Mesothelial cell of epicardium (in vitro differentiated cells): ENCODE measurements at regions not wholly inside any gene's neighbourhood (a gene's known extent, or its start where the extent isn't known, plus 50 kb on each side); places are given as distances from the start of the nearest gene placed in this dataset.

Experiments
- DNase-seq, 2 experiments: peaks; one replicate each; pipeline ENCODE4 v3.0.0; 2021; ENCODE audit warnings: low spot score in 2 of 2; ENCODE audit not compliant: unreplicated experiment in 2 of 2
- H3K27ac Mint-ChIP-seq: 2 replicates; pipeline ENCODE4 v1.8.0; 2021; ENCODE audit warnings: mixed read lengths
- H3K27me3 Mint-ChIP-seq: 2 replicates; pipeline ENCODE4 v1.8.0; 2021; ENCODE audit warnings: low read depth, mixed read lengths
- H3K36me3 Mint-ChIP-seq: 2 replicates; pipeline ENCODE4 v1.8.0; 2021; ENCODE audit warnings: mixed read lengths
- H3K4me1 Mint-ChIP-seq: 2 replicates; pipeline ENCODE4 v1.8.0; 2021; ENCODE audit warnings: mixed read lengths
- H3K4me3 Mint-ChIP-seq: 2 replicates; pipeline ENCODE4 v1.8.0; 2021; ENCODE audit warnings: mild to moderate bottlenecking, moderate library complexity, mixed read lengths
- H3K9me3 Mint-ChIP-seq: 2 replicates; pipeline ENCODE4 v1.8.0; 2021; ENCODE audit warnings: mixed read lengths
- CTCF ChIP-seq: fragments of 200-600 bp; sonication (generic); IDR thresholded peaks from one replicate; pipeline ENCODE4 v1.5.0; 2021; ENCODE audit warnings: antibody characterized with exemption; ENCODE audit not compliant: unreplicated experiment

- no peak for TF ChIP-seq CTCF
- Mint-ChIP-seq H3K9me3 (peaks cover 50% of the 10 kb centered on the region), H3K36me3 (no peaks in the 10 kb centered on the region), H3K4me3 (no peak overlapping the region), H3K4me1 (no peaks in the 10 kb centered on the region), H3K27ac (no peak overlapping the region), H3K27me3 (no peaks in the 10 kb centered on the region)
- no peak for DNase-seq
Observed at GRCh38 chr5:118675247-118675646, 313.1 kb downstream of the DTWD2 start.

- no peak overlapping the region for H3K4me3 Mint-ChIP-seq
- no peaks in the 10 kb centered on the region for H3K27me3 Mint-ChIP-seq
- no peak for DNase-seq
- H3K36me3 Mint-ChIP-seq, result peaks cover 17% of the 10 kb centered on the region
- peaks cover 72% of the 10 kb centered on the region for H3K9me3 Mint-ChIP-seq
- no peak for TF ChIP-seq CTCF
- H3K27ac Mint-ChIP-seq, result no peak overlapping the region
- peaks cover 2% of the 10 kb centered on the region for H3K4me1 Mint-ChIP-seq
Observed at GRCh38 chr5:118657576-118657975, 330.8 kb downstream of the DTWD2 start.

- Mint-ChIP-seq H3K27ac (no peak overlapping the region), H3K36me3 (peaks cover 17% of the 10 kb centered on the region), H3K4me3 (no peak overlapping the region), H3K27me3 (no peaks in the 10 kb centered on the region), H3K9me3 (peaks cover 36% of the 10 kb centered on the region), H3K4me1 (peaks cover 4% of the 10 kb centered on the region)
- no peak for DNase-seq
- TF ChIP-seq CTCF, result no peak
Observed at GRCh38 chr5:118653872-118654271, 334.5 kb downstream of the DTWD2 start.

- no peak for DNase-seq
- H3K9me3 Mint-ChIP-seq, result peaks cover 30% of the 10 kb centered on the region
- H3K27ac Mint-ChIP-seq, result no peak overlapping the region
- H3K36me3 Mint-ChIP-seq, result peaks cover 14% of the 10 kb centered on the region
- no peak for TF ChIP-seq CTCF
- H3K4me3 Mint-ChIP-seq, result no peak overlapping the region
- H3K27me3 Mint-ChIP-seq, result no peaks in the 10 kb centered on the region
- peaks cover 4% of the 10 kb centered on the region for H3K4me1 Mint-ChIP-seq
Observed at GRCh38 chr5:118653183-118653582, 335.2 kb downstream of the DTWD2 start.

GRCh38 chr5:118651002-118651401 lies 337.3 kb downstream of the DTWD2 start:
- Mint-ChIP-seq H3K27me3 (no peaks in the 10 kb centered on the region), H3K9me3 (peaks cover 8% of the 10 kb centered on the region), H3K27ac (no peak overlapping the region), H3K4me1 (peaks cover 4% of the 10 kb centered on the region), H3K36me3 (no peaks in the 10 kb centered on the region), H3K4me3 (no peak overlapping the region)
- no peak for DNase-seq
- no peak for TF ChIP-seq CTCF

GRCh38 chr5:118647587-118647986 lies 340.8 kb downstream of the DTWD2 start:
- Mint-ChIP-seq H3K27ac (no peak overlapping the region), H3K27me3 (no peaks in the 10 kb centered on the region), H3K4me1 (peaks cover 3% of the 10 kb centered on the region), H3K9me3 (peaks cover 13% of the 10 kb centered on the region), H3K4me3 (no peak overlapping the region), H3K36me3 (no peaks in the 10 kb centered on the region)
- no peak for DNase-seq
- no peak for TF ChIP-seq CTCF
